K562 (cell line): ENCODE measurements at regions not wholly inside any gene's neighbourhood (a gene's known extent, or its start where the extent isn't known, plus 50 kb on each side); places are given as distances from the start of the nearest gene placed in this dataset.

ENCODE experiments used
- ATAC-seq: fragments of 200-7000 bp; cut with Tn5 transposase; 3 replicates; pipeline ENCODE4 v1.9.1; 2020; ENCODE audit warnings: moderate library complexity
- BruUV-seq: library from RNA; stranded (reverse); fragments of 400-500 nt; replicated peaks from 2 replicates; lab custom pipeline; 2021; lab: Mats Ljungman, UMichigan
- CTCF ChIA-PET: fragments of 300-600 bp; formaldehyde crosslinking; extraction: SDS; loops from one replicate; lab custom pipeline; 2021; ENCODE audit warnings: low intra/inter-chr PET ratio; lab: Yijun Ruan, JAX
- POLR2A ChIA-PET: fragments of 300-600, 350-650 bp; sonication (Branson Sonifier 250); formaldehyde crosslinking; extraction: SDS; loops from one replicate; lab custom pipeline; 2021; ENCODE audit warnings: antibody characterized with exemption, inconsistent platforms; lab: Yijun Ruan, JAX
- DNase-seq, 4 experiments: peaks; one replicate each; pipeline versions ENCODE4 v3.0.0 to v3.0.0-alpha.2; 2011 to 2018; ENCODE audit warnings: low spot score in 3 of 4, mixed read lengths in 3 of 4; ENCODE audit errors: extremely low read depth in 1 of 4
- FAIRE-seq: peaks from 2 replicates; lab custom pipeline; 2011; peaks lifted over from hg19 to GRCh38; lab: Jason Lieb, UNC
- H2AFZ ChIP-seq: 2 replicates; pipeline ENCODE4 v1.6.0; 2011; ENCODE audit warnings: low read depth, low read length, control low read depth, inconsistent platforms
- H3K27ac ChIP-seq: fragments of 200-600 bp; 3 replicates; pipeline ENCODE4 v1.8.0; 2011; ENCODE audit warnings: low read depth, mild to moderate bottlenecking, control low read depth, inconsistent platforms, low read length, moderate library complexity, mixed read lengths; ENCODE audit errors: extremely low read depth
- H3K27me3 ChIP-seq, 2 experiments: fragments of 300-600 bp in 1 of 2; 2 replicates in 1 of 2; 3 replicates in 1 of 2; pipeline versions ENCODE4 v1.6.0 to v1.8.0; 2011; ENCODE audit warnings: inconsistent platforms in 2 of 2, low read length in 2 of 2, mild to moderate bottlenecking in 1 of 2, mixed read lengths in 1 of 2, moderate library complexity in 1 of 2; ENCODE audit not compliant: control insufficient read depth in 2 of 2, insufficient read depth in 2 of 2
- H3K36me3 ChIP-seq: fragments of 300-600 bp; 3 replicates; pipeline ENCODE4 v1.8.0; 2011; ENCODE audit warnings: mild to moderate bottlenecking, low read length, inconsistent platforms; ENCODE audit not compliant: control insufficient read depth, insufficient read depth
- H3K4me1 ChIP-seq, 2 experiments: fragments of 200-600 bp in 1 of 2; replicated peaks in 1 of 2; 2 replicates in 1 of 2; 3 replicates in 1 of 2; pipeline versions ENCODE4 v1.5.1 to v1.8.0; 2011; ENCODE audit warnings: inconsistent platforms in 2 of 2, low read length in 2 of 2, mild to moderate bottlenecking in 1 of 2, mixed read lengths in 1 of 2, moderate library complexity in 1 of 2; ENCODE audit not compliant: control insufficient read depth in 2 of 2, insufficient read depth in 2 of 2
- H3K4me2 ChIP-seq: 2 replicates; pipeline ENCODE4 v1.6.1; 2011; ENCODE audit warnings: low read length, control low read depth, inconsistent platforms, mixed read lengths; ENCODE audit not compliant: insufficient read depth
- H3K4me3 ChIP-seq: fragments of 200-600 bp; sonication (generic), shearing (Covaris generic); 2 replicates; pipeline ENCODE4 v1.5.1; 2016; ENCODE audit warnings: control low read depth, inconsistent platforms
- H3K79me2 ChIP-seq: fragments of 200-600 bp; 3 replicates; pipeline ENCODE4 v1.8.0; 2011; ENCODE audit warnings: low read length, inconsistent platforms; ENCODE audit not compliant: control insufficient read depth, insufficient read depth
- H3K9ac ChIP-seq, 2 experiments: 2 replicates each; pipeline versions ENCODE4 v1.6.0 to v1.6.1; 2011; ENCODE audit warnings: low read depth in 2 of 2, low read length in 2 of 2, control low read depth in 1 of 2, inconsistent platforms in 1 of 2, mild to moderate bottlenecking in 1 of 2, mixed read lengths in 1 of 2; ENCODE audit not compliant: insufficient read depth in 1 of 2
- H3K9me1 ChIP-seq: one replicate; pipeline ENCODE4 v1.6.0; 2011; ENCODE audit warnings: inconsistent platforms, mild to moderate bottlenecking, low read length, moderate library complexity; ENCODE audit not compliant: control insufficient read depth, insufficient read depth
- H3K9me3 ChIP-seq: replicated peaks from 2 replicates; pipeline ENCODE4 v1.5.1; 2011; ENCODE audit warnings: low read depth, low read length, inconsistent platforms; ENCODE audit not compliant: control insufficient read depth, insufficient read depth
- H4K20me1 ChIP-seq: replicated peaks from 2 replicates; pipeline ENCODE4 v1.6.1; 2011; ENCODE audit warnings: low read length, inconsistent platforms, mixed read lengths; ENCODE audit not compliant: control insufficient read depth, insufficient read depth
- ATF3 ChIP-seq, 2 experiments: fragments of 450-650 bp in 1 of 2; sonication (generic) in 1 of 2; formaldehyde crosslinking in 1 of 2; IDR thresholded peaks in 1 of 2; conservative IDR thresholded peaks in 1 of 2; 2 replicates each; pipeline versions ENCODE4 v1.6.1 to v1.8.1; 2016 to 2023; ENCODE audit warnings: mild to moderate bottlenecking in 2 of 2, moderate library complexity in 2 of 2, inconsistent platforms in 1 of 2, missing genetic modification reagents in 1 of 2
- CUX1 ChIP-seq: fragments of 200-800 bp; sonication (Bioruptor generic); IDR thresholded peaks from 2 replicates; pipeline ENCODE4 v1.6.1; 2016; ENCODE audit warnings: missing genetic modification characterization, missing compliant biosample characterization
- HMG20B ChIP-seq: fragments of 250-450 bp; sonication (Bioruptor Pico); IDR thresholded peaks from 2 replicates; pipeline ENCODE4 v1.5.0; 2021; ENCODE audit warnings: mild to moderate bottlenecking
- MAZ ChIP-seq, 2 experiments: fragments of 450-650 bp in 1 of 2; sonication (generic) in 1 of 2; formaldehyde crosslinking; IDR thresholded peaks in 1 of 2; conservative IDR thresholded peaks in 1 of 2; 2 replicates each; pipeline versions ENCODE4 v1.4.0 to v1.5.0; 2020; ENCODE audit warnings: mild to moderate bottlenecking in 1 of 2, missing genetic modification reagents in 1 of 2
- NCOA1 ChIP-seq: fragments of 450-650 bp; IDR thresholded peaks from 2 replicates; pipeline ENCODE4 v1.6.1; 2016; ENCODE audit warnings: low read depth
- NFIX ChIP-seq: fragments of 250-450 bp; sonication (Bioruptor Pico); IDR thresholded peaks from 2 replicates; pipeline ENCODE4 v1.4.0; 2020; ENCODE audit warnings: low read depth, mild to moderate bottlenecking, moderate library complexity
- NR2C2 ChIP-seq, 2 experiments: fragments of 200-800 bp in 1 of 2; sonication (Bioruptor generic) in 1 of 2; sonication (generic) in 1 of 2; formaldehyde crosslinking in 1 of 2; IDR thresholded peaks; 2 replicates each; pipeline versions ENCODE4 v1.6.1 to v1.8.0; 2016 to 2022; ENCODE audit warnings: mild to moderate bottlenecking in 1 of 2, missing compliant biosample characterization in 1 of 2, missing genetic modification characterization in 1 of 2, missing genetic modification reagents in 1 of 2
- RBM22 ChIP-seq: fragments of 200-400 bp; formaldehyde crosslinking; IDR thresholded peaks from 2 replicates; pipeline ENCODE4 v1.6.1; 2018; ENCODE audit warnings: low read length, low read depth; ENCODE audit not compliant: poor library complexity, severe bottlenecking
- RFX1 ChIP-seq: fragments of 450-650 bp; IDR thresholded peaks from 2 replicates; pipeline ENCODE4 v1.6.1; 2016; ENCODE audit warnings: mild to moderate bottlenecking, moderate library complexity
- ZBTB9 ChIP-seq: fragments of 450-650 bp; formaldehyde crosslinking; IDR thresholded peaks from 2 replicates; pipeline ENCODE4 v1.4.0; 2020; ENCODE audit warnings: mild to moderate bottlenecking, moderate library complexity
- ZNF668 ChIP-seq: fragments of 250-450 bp; sonication (Bioruptor Pico); IDR thresholded peaks from 2 replicates; pipeline ENCODE4 v1.8.0; 2022; ENCODE audit warnings: mild to moderate bottlenecking, inconsistent platforms
- WGBS: fragments of 100-300 bp; shearing (Covaris generic); methylation state at CpG from one replicate; pipeline ENCODE4 v1.1.6; 2016; ENCODE audit warnings: low coverage, mixed read lengths; ENCODE audit not compliant: insufficient coverage; ENCODE audit errors: missing lambda C conversion rate; 5-methylcytosine and 5-hydroxymethylcytosine counted together
- in situ Hi-C: fragments of 300-500 bp; cut with MboI; formaldehyde crosslinking; loops from 4 replicates; pipeline ENCODE4 v1.15.0; 2018; ENCODE audit warnings: inconsistent platforms, mixed read lengths
- intact Hi-C: fragments of 100-400 bp; cut with micrococcal nuclease; formaldehyde crosslinking; loops from 2 replicates; pipeline ENCODE4 v1.14.2; 2022

- TF ChIP-seq ATF3 (IDR thresholded peaks at IDR 0.05) (no peak), ATF3 (CRISPR knock-in tag; conservative IDR thresholded peaks at IDR 0.05) (no peak)
- TF ChIP-seq, all 486 proteins: peak for 0
Observed at GRCh38 chr10:43931308-43931930, 282.7 kb upstream of the ZNF32 start (continued).

- ATAC-seq: no peak
- in situ Hi-C loops (no loop called here), intact Hi-C loops (no loop called here)
- Histone ChIP-seq H3K9me1 (no peaks in the 10 kb centered on the region), H3K27ac (no peak overlapping the region), H3K36me3 (no peaks in the 10 kb centered on the region), H3K4me2 (no peak overlapping the region), H4K20me1 (no peaks in the 10 kb centered on the region), H3K9me3 (no peaks in the 10 kb centered on the region), H3K4me1 (no peaks in the 10 kb centered on the region), H3K27me3 (peaks cover 0 to 11% of the 10 kb centered on the region in 2 experiments; a peak in 1 of 5 replicates), H3K79me2 (no peaks in the 10 kb centered on the region), H2AFZ (no peak overlapping the region), H3K9ac (no peak overlapping the region), H3K4me3 (no peak overlapping the region)
- ChIA-PET POLR2A (no interaction called here), CTCF (no interaction called here)
- DNase-seq: no peak
- no TSS peak for BruUV-seq
- FAIRE-seq: no peak
- 3% methylated on average over 5 of the region's 5 CpGs for WGBS
- TF ChIP-seq RFX1 (no peak), NR2C2 (CRISPR knock-in tag; IDR thresholded peaks at IDR 0.05) (no peak), NR2C2 (tag; IDR thresholded peaks at IDR 0.05) (no peak), RBM22 (no peak), MAZ (CRISPR knock-in tag; conservative IDR thresholded peaks at IDR 0.05 in 1 of 2, IDR thresholded peaks at IDR 0.05 in 1 of 2) (no peak), ZBTB9 (CRISPR knock-in tag) (no peak), CUX1 (CRISPR knock-in tag) (no peak), NCOA1 (no peak), HMG20B (CRISPR knock-in tag) (no peak), NFIX (no peak), ZNF668 (CRISPR knock-in tag) (no peak)
Observed at GRCh38 chr10:43930777-43931176, 282.1 kb upstream of the ZNF32 start.
